Neural progenitor cell (in vitro differentiated cells): ENCODE measurements at regions not wholly inside any gene's neighbourhood (a gene's known extent, or its start where the extent isn't known, plus 50 kb on each side); places are given as distances from the start of the nearest gene placed in this dataset.

Experiments used
- EZH2phosphoT487 ChIP-seq: fragments of 200-600 bp; sonication (generic); IDR thresholded peaks from 2 replicates; pipeline ENCODE4 v1.6.1; 2017; ENCODE audit warnings: antibody characterized with exemption
- TF ChIP-seq, protein P1 (sequence below): fragments of 200-600 bp; sonication (generic); IDR thresholded peaks from 2 replicates; pipeline ENCODE4 v1.5.1; 2017; ENCODE audit warnings: antibody characterized with exemption, mild to moderate bottlenecking

DNA sequence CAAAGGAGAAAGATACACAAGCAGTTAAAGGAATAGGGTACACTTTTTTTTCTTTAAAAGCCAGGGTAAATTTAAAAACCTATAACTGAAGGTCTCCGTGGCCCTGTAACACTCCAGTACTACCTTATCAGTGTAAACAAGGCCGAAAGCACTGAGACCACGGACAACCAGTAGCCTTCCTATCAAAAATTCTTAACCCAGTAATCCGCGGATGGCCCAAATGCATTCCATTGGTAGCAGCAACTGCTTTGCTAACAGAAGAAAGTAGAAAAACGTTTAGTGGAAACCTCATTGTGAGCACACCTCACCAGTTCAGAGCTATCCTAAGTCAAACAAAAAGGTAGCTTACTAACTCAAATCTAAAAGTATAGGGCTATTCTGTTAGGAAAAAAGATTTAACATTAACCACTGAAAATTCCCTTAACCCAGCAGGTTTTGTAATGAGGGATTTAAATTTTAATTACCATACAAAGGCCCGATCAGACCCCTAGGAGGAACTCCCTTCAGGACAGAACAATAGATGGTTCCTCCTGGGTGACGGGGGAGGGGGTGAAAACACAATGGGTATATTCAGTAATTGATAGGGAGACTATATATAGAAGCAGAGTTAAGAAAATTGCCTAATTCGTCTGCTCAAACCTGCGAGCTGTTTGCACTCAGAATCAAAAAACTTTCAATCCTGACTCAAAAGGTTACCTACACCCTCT, 50.8 kb upstream of the CWC22 start:
- TF ChIP-seq, protein P1, sequence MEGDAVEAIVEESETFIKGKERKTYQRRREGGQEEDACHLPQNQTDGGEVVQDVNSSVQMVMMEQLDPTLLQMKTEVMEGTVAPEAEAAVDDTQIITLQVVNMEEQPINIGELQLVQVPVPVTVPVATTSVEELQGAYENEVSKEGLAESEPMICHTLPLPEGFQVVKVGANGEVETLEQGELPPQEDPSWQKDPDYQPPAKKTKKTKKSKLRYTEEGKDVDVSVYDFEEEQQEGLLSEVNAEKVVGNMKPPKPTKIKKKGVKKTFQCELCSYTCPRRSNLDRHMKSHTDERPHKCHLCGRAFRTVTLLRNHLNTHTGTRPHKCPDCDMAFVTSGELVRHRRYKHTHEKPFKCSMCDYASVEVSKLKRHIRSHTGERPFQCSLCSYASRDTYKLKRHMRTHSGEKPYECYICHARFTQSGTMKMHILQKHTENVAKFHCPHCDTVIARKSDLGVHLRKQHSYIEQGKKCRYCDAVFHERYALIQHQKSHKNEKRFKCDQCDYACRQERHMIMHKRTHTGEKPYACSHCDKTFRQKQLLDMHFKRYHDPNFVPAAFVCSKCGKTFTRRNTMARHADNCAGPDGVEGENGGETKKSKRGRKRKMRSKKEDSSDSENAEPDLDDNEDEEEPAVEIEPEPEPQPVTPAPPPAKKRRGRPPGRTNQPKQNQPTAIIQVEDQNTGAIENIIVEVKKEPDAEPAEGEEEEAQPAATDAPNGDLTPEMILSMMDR = no peak
- peak; percentile 23 for TF ChIP-seq EZH2phosphoT487
